HG03432 (cell line): ENCODE measurements at regions not wholly inside any gene's neighbourhood (a gene's known extent, or its start where the extent isn't known, plus 50 kb on each side); places are given as distances from the start of the nearest gene placed in this dataset.
A peak's percentile ranks its signal among the peaks of the same experiment; 100 is the strongest.

Experiments used
- ATAC-seq: cut with Tn5 transposase; IDR thresholded peaks from one replicate; pipeline ENCODE4 v1.9.1; 2021; ENCODE audit warnings: mild to moderate bottlenecking, moderate library complexity; ENCODE audit not compliant: unreplicated experiment

GRCh38 chr6:139625081-139625939 lies 250.9 kb upstream of the CITED2 start:
- ATAC-seq: no peak

GRCh38 chr6:139623372-139623771 lies 248.9 kb upstream of the CITED2 start:
- ATAC-seq: no peak

GRCh38 chr6:139613496-139613895 lies 239.0 kb upstream of the CITED2 start:
- ATAC-seq: no peak

- ATAC-seq: no peak
Observed at GRCh38 chr6:139612135-139612465, 237.7 kb upstream of the CITED2 start.

GRCh38 chr6:139611327-139612134 lies 237.1 kb upstream of the CITED2 start:
- no peak for ATAC-seq

- ATAC-seq: no peak
Observed at GRCh38 chr6:139608466-139609261, 234.2 kb upstream of the CITED2 start.

- no peak for ATAC-seq
Observed at GRCh38 chr6:139605350-139605749, 230.9 kb upstream of the CITED2 start.

- ATAC-seq: no peak
Observed at GRCh38 chr6:139603581-139603980, 229.1 kb upstream of the CITED2 start.

- ATAC-seq: no peak
Observed at GRCh38 chr6:139602577-139602976, 228.1 kb upstream of the CITED2 start.

- ATAC-seq: peak; percentile 98
Observed at GRCh38 chr6:139600919-139601475, 226.5 kb upstream of the CITED2 start.

- peak; percentile 20 for ATAC-seq
Observed at GRCh38 chr6:139600343-139600742, 225.9 kb upstream of the CITED2 start.

- ATAC-seq: no peak
Observed at GRCh38 chr6:139597771-139598755, 223.6 kb upstream of the CITED2 start.

- ATAC-seq: no peak
Observed at GRCh38 chr6:139597087-139597763, 222.8 kb upstream of the CITED2 start.

GRCh38 chr6:139595183-139595582 lies 220.7 kb upstream of the CITED2 start:
- ATAC-seq: no peak

GRCh38 chr6:139594333-139594965 lies 220.0 kb upstream of the CITED2 start:
- ATAC-seq: no peak

- ATAC-seq: no peak
Observed at GRCh38 chr6:139593081-139593480, 218.6 kb upstream of the CITED2 start.

- no peak for ATAC-seq
Observed at GRCh38 chr6:139592011-139592410, 217.6 kb upstream of the CITED2 start.

GRCh38 chr6:139591075-139591865 lies 216.8 kb upstream of the CITED2 start:
- no peak for ATAC-seq
